ENCODE measurements at regions not wholly inside any gene's neighbourhood (a gene's known extent, or its start where the extent isn't known, plus 50 kb on each side); places are given as distances from the start of the nearest gene placed in this dataset.

- no peak for TF ChIP-seq ELF1 (IDR thresholded peaks at IDR 0.05; ENCODE audit: borderline replicate concordance, low read depth)
- Histone ChIP-seq H3K4me1 (ENCODE audit: control insufficient read depth in 1 of 2, insufficient read depth in 2 of 2, low read length in 2 of 2) (no peaks in the 10 kb centered on the region), H4K20me1 (ENCODE audit: insufficient read depth) (no peaks in the 10 kb centered on the region), H3K36me3 (ENCODE audit: control insufficient read depth in 1 of 2, insufficient read depth in 2 of 2, low read length in 2 of 2) (no peaks in the 10 kb centered on the region), H3K79me2 (ENCODE audit: insufficient read depth, low read length) (no peaks in the 10 kb centered on the region), H2AFZ (ENCODE audit: low read depth, low read length, poor library complexity, severe bottlenecking) (no peak overlapping the region), H3K4me3 (replicated peaks in 1 of 2; ENCODE audit: low read depth in 1 of 2, low read length in 2 of 2) (no peak overlapping the region), H3K27me3 (ENCODE audit: insufficient read depth, low read length) (peaks cover 34% of the 10 kb centered on the region; the same call in 1 of the 2 replicates), H3K4me2 (ENCODE audit: low read length) (no peak overlapping the region), H3K9me2 (ENCODE audit: insufficient read depth) (no peaks in the 10 kb centered on the region), H3K9ac (ENCODE audit: low read length) (no peak overlapping the region), H3K27ac (ENCODE audit: low read depth, low read length) (no peak overlapping the region), H3K9me3 (ENCODE audit: control insufficient read depth in 1 of 2, insufficient read depth in 1 of 2, low read depth in 1 of 2, low read length in 2 of 2) (no peaks in the 10 kb centered on the region)
- CTCF ChIA-PET = no interaction called here
- DNase-seq (ENCODE audit: low read depth, low spot score) (no peak), ATAC-seq (no peak)
- intact Hi-C loops (cut with micrococcal nuclease) = no loop called here
- no TSS peak for BruUV-seq (replicated peaks)
- POLR2A ChIA-PET = no interaction called here
- RAD21 ChIA-PET (ENCODE audit: low non-redundant PET in 1 of 2, low total read pairs in 2 of 2, uncharacterized antibody in 2 of 2, unreplicated experiment in 2 of 2) = no interaction called here
These were observed 547.6 kb downstream of the INSC start for GRCh38 chr11:15662285-15662684.

GRCh38 chr11:15663777-15664218, 549.1 kb downstream of the INSC start:
- no peaks in the 10 kb centered on the region for H3K9me2 ChIP-seq (ENCODE audit: insufficient read depth)
- H3K4me2 ChIP-seq (ENCODE audit: low read length) = no peak overlapping the region
- peaks cover 41% of the 10 kb centered on the region; the same call in 1 of the 2 replicates for H3K27me3 ChIP-seq (ENCODE audit: insufficient read depth, low read length)
- H3K27ac ChIP-seq (ENCODE audit: low read depth, low read length) = no peak overlapping the region
- H3K9ac ChIP-seq (ENCODE audit: low read length) = no peak overlapping the region
- no peaks in the 10 kb centered on the region for H4K20me1 ChIP-seq (ENCODE audit: insufficient read depth)
- intact Hi-C loops (cut with micrococcal nuclease) = no loop called here
- no peaks in the 10 kb centered on the region for H3K4me1 ChIP-seq (ENCODE audit: control insufficient read depth in 1 of 2, insufficient read depth in 2 of 2, low read length in 2 of 2)
- no TSS peak for BruUV-seq (replicated peaks)
- H3K36me3 ChIP-seq (ENCODE audit: control insufficient read depth in 1 of 2, insufficient read depth in 2 of 2, low read length in 2 of 2) = no peaks in the 10 kb centered on the region
- RAD21 ChIA-PET (ENCODE audit: low non-redundant PET in 1 of 2, low total read pairs in 2 of 2, uncharacterized antibody in 2 of 2, unreplicated experiment in 2 of 2) = no interaction called here
- POLR2A ChIA-PET = no interaction called here
- TF ChIP-seq REST (IDR thresholded peaks at IDR 0.05; ENCODE audit: low read depth) (no peak), YY1 (IDR thresholded peaks at IDR 0.05; ENCODE audit: extremely low read depth, insufficient replicate concordance, low read depth, low read length) (no peak), CEBPB (IDR thresholded peaks at IDR 0.05; ENCODE audit: low read depth) (no peak), FOSL1 (IDR thresholded peaks at IDR 0.05; ENCODE audit: low read depth) (no peak), EGR1 (IDR thresholded peaks at IDR 0.05; ENCODE audit: low read depth) (no peak), ATF3 (IDR thresholded peaks at IDR 0.05) (no peak), EZH2phosphoT487 (IDR thresholded peaks at IDR 0.05; ENCODE audit: borderline replicate concordance) (no peak), CTCF (IDR thresholded peaks at IDR 0.05 in 2 of 3, conservative IDR thresholded peaks at IDR 0.05 in 1 of 3; ENCODE audit: borderline replicate concordance in 1 of 3, insufficient read depth in 1 of 3, low read depth in 2 of 3, low read length in 2 of 3) (no peak), ZNF274 (IDR thresholded peaks at IDR 0.05; ENCODE audit: low read depth, low read length) (no peak), ZBTB33 (IDR thresholded peaks at IDR 0.05; ENCODE audit: extremely low read depth, insufficient replicate concordance, low read length) (no peak), POLR2A (IDR thresholded peaks at IDR 0.05; ENCODE audit: borderline replicate concordance, extremely low read depth, insufficient read depth, insufficient read length) (no peak)
- H3K4me3 ChIP-seq (replicated peaks in 1 of 2; ENCODE audit: low read depth in 1 of 2, low read length in 2 of 2) = no peak overlapping the region
- H3K9me3 ChIP-seq (ENCODE audit: control insufficient read depth in 1 of 2, insufficient read depth in 1 of 2, low read depth in 1 of 2, low read length in 2 of 2) = no peaks in the 10 kb centered on the region
- no peak for DNase-seq (ENCODE audit: low read depth, low spot score)
- H2AFZ ChIP-seq (ENCODE audit: low read depth, low read length, poor library complexity, severe bottlenecking) = no peak overlapping the region
- CTCF ChIA-PET = no interaction called here
- ATAC-seq = no peak
- H3K79me2 ChIP-seq (ENCODE audit: insufficient read depth, low read length) = no peaks in the 10 kb centered on the region

Measured in HCT116 (cell line).